ENCODE measurements at regions not wholly inside any gene's neighbourhood (a gene's known extent, or its start where the extent isn't known, plus 50 kb on each side); places are given as distances from the start of the nearest gene placed in this dataset.

GRCh38 chr4:29307256-29307655 lies 1412.9 kb upstream of the PCDH7 start:
- Histone ChIP-seq H3K9ac (no peak overlapping the region), H3K4me1 (ENCODE audit: insufficient read depth) (no peaks in the 10 kb centered on the region), H3K27me3 (replicated peaks; ENCODE audit: insufficient read depth) (no peaks in the 10 kb centered on the region), H3K9me2 (ENCODE audit: insufficient read depth) (no peaks in the 10 kb centered on the region), H3K4me2 (ENCODE audit: unreplicated experiment) (no peak overlapping the region), H3F3A (ENCODE audit: insufficient read depth) (no peaks in the 10 kb centered on the region), H4K20me1 (ENCODE audit: insufficient read depth) (no peaks in the 10 kb centered on the region), H2AFZ (no peak overlapping the region), H3K27ac (no peak overlapping the region), H3K79me2 (ENCODE audit: insufficient read depth) (no peaks in the 10 kb centered on the region), H3K9me3 (ENCODE audit: low read depth) (no peaks in the 10 kb centered on the region), H3K4me3 (no peak overlapping the region), H3K36me3 (ENCODE audit: low read depth) (no peaks in the 10 kb centered on the region)
- DNase-seq: no peak
- TF ChIP-seq EZH2phosphoT487 (IDR thresholded peaks at IDR 0.05; ENCODE audit: insufficient read depth, low read depth) (no peak), EZH2 (IDR thresholded peaks at IDR 0.05; ENCODE audit: insufficient read depth, poor library complexity, severe bottlenecking) (no peak)
- in situ Hi-C loops (cut with MboI): no loop called here

DNA sequence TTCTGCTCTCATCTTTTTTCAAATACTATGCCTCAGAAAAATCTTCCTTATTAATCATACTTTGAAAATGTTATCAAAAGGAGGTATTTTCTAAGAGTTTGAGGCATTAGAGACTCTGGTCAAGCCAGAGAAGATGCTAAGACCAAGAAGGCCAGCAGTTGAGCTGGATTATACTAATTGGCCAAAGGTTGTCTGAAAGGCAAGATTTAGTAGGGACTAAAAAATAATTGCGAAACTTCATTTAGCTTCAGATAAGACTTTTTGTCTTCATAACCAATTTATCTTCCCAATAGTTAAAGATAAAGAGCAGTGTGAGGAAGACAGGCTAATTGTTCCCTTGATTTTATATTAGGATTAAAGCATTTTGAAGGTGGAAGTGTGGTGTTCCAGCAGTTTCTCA lies 1412.4 kb upstream of the PCDH7 start:
- in situ Hi-C loops (cut with MboI): no loop called here
- WGBS, 2 experiments (ENCODE audit: low coverage in 1 of 2, low lambda C conversion rate in 2 of 2, missing lambda C conversion rate in 2 of 2): 11 to 38% methylated on average over 1 of the region's 1 CpG
- Histone ChIP-seq H3F3A (ENCODE audit: insufficient read depth) (no peaks in the 10 kb centered on the region), H4K20me1 (ENCODE audit: insufficient read depth) (no peaks in the 10 kb centered on the region), H3K9me3 (ENCODE audit: low read depth) (no peaks in the 10 kb centered on the region), H3K27ac (no peak overlapping the region), H3K36me3 (ENCODE audit: low read depth) (no peaks in the 10 kb centered on the region), H3K9me2 (ENCODE audit: insufficient read depth) (no peaks in the 10 kb centered on the region), H3K4me2 (ENCODE audit: unreplicated experiment) (no peak overlapping the region), H3K9ac (no peak overlapping the region), H3K4me1 (ENCODE audit: insufficient read depth) (no peaks in the 10 kb centered on the region), H2AFZ (no peak overlapping the region), H3K27me3 (replicated peaks; ENCODE audit: insufficient read depth) (no peaks in the 10 kb centered on the region), H3K4me3 (no peak overlapping the region), H3K79me2 (ENCODE audit: insufficient read depth) (no peaks in the 10 kb centered on the region)
- no peak for DNase-seq
- TF ChIP-seq EZH2phosphoT487 (IDR thresholded peaks at IDR 0.05; ENCODE audit: insufficient read depth, low read depth): no peak

DNA sequence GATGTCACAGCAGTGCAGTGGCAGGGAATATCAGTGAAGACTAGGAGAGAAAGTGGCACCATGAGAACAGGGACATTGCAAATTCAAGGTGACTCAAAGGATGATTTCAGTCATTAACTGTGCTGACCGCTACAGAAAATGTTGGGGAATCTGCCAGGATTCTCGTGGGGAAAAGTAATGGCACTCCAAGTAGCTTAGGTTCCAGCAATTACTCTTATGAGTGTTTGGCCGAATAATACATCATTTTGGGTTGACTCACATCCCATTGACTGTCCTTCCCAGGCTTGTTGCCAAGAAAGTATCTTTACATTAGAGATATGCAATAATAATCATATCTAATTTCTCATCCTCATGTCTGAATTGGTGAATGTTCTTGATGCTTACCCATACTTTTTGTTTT lies 1411.1 kb upstream of the PCDH7 start:
- Histone ChIP-seq H3F3A (ENCODE audit: insufficient read depth) (no peaks in the 10 kb centered on the region), H3K27ac (no peak overlapping the region), H3K4me3 (no peak overlapping the region), H2AFZ (no peak overlapping the region), H3K9me3 (ENCODE audit: low read depth) (no peaks in the 10 kb centered on the region), H3K79me2 (ENCODE audit: insufficient read depth) (no peaks in the 10 kb centered on the region), H4K20me1 (ENCODE audit: insufficient read depth) (no peaks in the 10 kb centered on the region), H3K36me3 (ENCODE audit: low read depth) (no peaks in the 10 kb centered on the region), H3K27me3 (replicated peaks; ENCODE audit: insufficient read depth) (no peaks in the 10 kb centered on the region), H3K9me2 (ENCODE audit: insufficient read depth) (no peaks in the 10 kb centered on the region), H3K4me1 (ENCODE audit: insufficient read depth) (no peaks in the 10 kb centered on the region), H3K9ac (no peak overlapping the region), H3K4me2 (ENCODE audit: unreplicated experiment) (no peak overlapping the region)
- WGBS, 2 experiments (ENCODE audit: low coverage in 1 of 2, low lambda C conversion rate in 2 of 2, missing lambda C conversion rate in 2 of 2): 13% methylated on average over 3 of the region's 3 CpGs
- in situ Hi-C loops (cut with MboI): no loop called here
- peak; percentile 1 for DNase-seq
- TF ChIP-seq EZH2 (IDR thresholded peaks at IDR 0.05; ENCODE audit: insufficient read depth, poor library complexity, severe bottlenecking) (no peak), EZH2phosphoT487 (IDR thresholded peaks at IDR 0.05; ENCODE audit: insufficient read depth, low read depth) (no peak)

GRCh38 chr4:29310252-29310651 lies 1409.9 kb upstream of the PCDH7 start:
- TF ChIP-seq EZH2phosphoT487 (IDR thresholded peaks at IDR 0.05; ENCODE audit: insufficient read depth, low read depth) (no peak), EZH2 (IDR thresholded peaks at IDR 0.05; ENCODE audit: insufficient read depth, poor library complexity, severe bottlenecking) (no peak)
- Histone ChIP-seq H3K9ac (no peak overlapping the region), H2AFZ (no peak overlapping the region), H3K9me3 (ENCODE audit: low read depth) (no peaks in the 10 kb centered on the region), H3K9me2 (ENCODE audit: insufficient read depth) (no peaks in the 10 kb centered on the region), H3K4me1 (ENCODE audit: insufficient read depth) (no peaks in the 10 kb centered on the region), H3K27me3 (replicated peaks; ENCODE audit: insufficient read depth) (no peaks in the 10 kb centered on the region), H3K36me3 (ENCODE audit: low read depth) (no peaks in the 10 kb centered on the region), H3F3A (ENCODE audit: insufficient read depth) (no peaks in the 10 kb centered on the region), H3K79me2 (ENCODE audit: insufficient read depth) (no peaks in the 10 kb centered on the region), H3K4me2 (ENCODE audit: unreplicated experiment) (no peak overlapping the region), H4K20me1 (ENCODE audit: insufficient read depth) (no peaks in the 10 kb centered on the region), H3K4me3 (no peak overlapping the region), H3K27ac (no peak overlapping the region)
- in situ Hi-C loops (cut with MboI): no loop called here
- DNase-seq: no peak

DNA sequence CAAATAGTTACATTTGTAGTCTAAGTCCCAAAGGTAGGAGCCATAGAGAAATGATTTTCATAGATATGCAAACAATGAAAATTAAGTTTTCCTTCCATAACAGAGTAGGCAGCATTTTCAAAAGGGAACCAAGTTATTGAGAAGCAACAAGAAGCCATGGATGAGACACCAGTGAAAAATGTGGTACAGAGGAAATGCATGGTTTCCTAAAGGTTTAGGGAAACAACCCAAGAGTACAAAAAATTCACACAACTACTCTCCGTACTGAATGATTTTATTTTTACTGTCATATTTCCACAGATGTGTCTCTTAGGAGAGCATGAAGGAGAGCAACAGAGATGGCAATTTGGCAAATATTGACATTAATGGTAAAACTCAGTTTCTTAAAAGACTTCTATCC lies 1408.9 kb upstream of the PCDH7 start:
- TF ChIP-seq EZH2 (IDR thresholded peaks at IDR 0.05; ENCODE audit: insufficient read depth, poor library complexity, severe bottlenecking) (no peak), EZH2phosphoT487 (IDR thresholded peaks at IDR 0.05; ENCODE audit: insufficient read depth, low read depth) (no peak)
- Histone ChIP-seq H3K4me2 (ENCODE audit: unreplicated experiment) (no peak overlapping the region), H3K9me3 (ENCODE audit: low read depth) (no peaks in the 10 kb centered on the region), H3K79me2 (ENCODE audit: insufficient read depth) (no peaks in the 10 kb centered on the region), H3K36me3 (ENCODE audit: low read depth) (no peaks in the 10 kb centered on the region), H3K4me3 (no peak overlapping the region), H3K9me2 (ENCODE audit: insufficient read depth) (no peaks in the 10 kb centered on the region), H2AFZ (no peak overlapping the region), H3F3A (ENCODE audit: insufficient read depth) (no peaks in the 10 kb centered on the region), H3K4me1 (ENCODE audit: insufficient read depth) (no peaks in the 10 kb centered on the region), H3K9ac (no peak overlapping the region), H4K20me1 (ENCODE audit: insufficient read depth) (no peaks in the 10 kb centered on the region), H3K27me3 (replicated peaks; ENCODE audit: insufficient read depth) (no peaks in the 10 kb centered on the region), H3K27ac (no peak overlapping the region)
- in situ Hi-C loops (cut with MboI): no loop called here
- no peak for DNase-seq
- 6 to 8% methylated on average over 1 of the region's 1 CpG for WGBS, 2 experiments (ENCODE audit: low coverage in 1 of 2, low lambda C conversion rate in 2 of 2, missing lambda C conversion rate in 2 of 2)
